IPS-NIHi11 (cell line): ENCODE measurements at regions not wholly inside any gene's neighbourhood (a gene's known extent, or its start where the extent isn't known, plus 50 kb on each side); places are given as distances from the start of the nearest gene placed in this dataset.
A peak's percentile ranks its signal among the peaks of the same experiment; 100 is the strongest.
"Not testable (repeated sequence)": the region's sequence is repeated elsewhere in the genome, so short reads cannot be mapped to it uniquely, and the experiment has no call there.

Source experiments
- DNase-seq: peaks from one replicate; pipeline ENCODE4 v3.0.0; 2012; ENCODE audit warnings: mixed read lengths, low spot score

- DNase-seq: no peak
Measured at GRCh38 chr16:5979905-5980550, 882.4 kb upstream of the EEF2KMT start.

DNA sequence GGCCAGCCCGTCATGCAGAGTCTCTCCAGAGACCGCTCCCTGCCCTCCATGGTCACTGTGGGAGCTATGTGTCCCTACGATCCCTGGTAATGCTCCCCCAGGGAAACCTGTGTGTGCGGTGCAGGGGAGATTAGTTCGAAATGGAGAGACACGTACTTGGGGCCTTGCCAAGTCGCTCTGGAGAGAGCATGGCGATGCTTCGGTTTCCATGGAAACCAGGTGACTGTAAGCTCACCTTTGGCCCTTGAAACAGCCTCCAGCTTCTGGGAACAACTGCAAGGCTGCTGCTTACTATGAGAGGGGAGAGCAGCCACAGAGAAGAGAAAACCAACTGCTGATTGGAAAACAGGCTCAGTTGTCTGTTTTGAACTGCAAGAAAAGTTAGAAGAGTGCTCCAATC lies 879.7 kb upstream of the EEF2KMT start:
- no peak for DNase-seq

DNA sequence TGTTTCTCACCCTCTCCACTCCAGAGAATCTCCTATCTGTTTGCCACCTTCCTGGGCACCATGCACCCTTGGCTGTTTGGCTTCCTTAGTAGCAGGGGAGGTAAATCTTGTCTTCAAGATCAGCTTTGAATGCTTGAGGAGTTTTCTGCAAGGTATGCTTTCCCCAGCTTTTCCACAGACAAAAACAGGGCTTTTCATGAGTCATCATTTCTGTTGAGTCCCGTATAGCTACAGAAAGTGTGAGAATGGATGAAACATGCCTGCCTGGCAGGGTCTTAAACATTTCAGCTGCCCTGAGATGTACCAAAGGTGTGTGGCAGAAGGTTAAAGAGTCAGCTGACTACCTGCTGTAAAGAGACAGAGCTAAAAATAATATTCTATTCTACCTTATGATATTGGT lies 875.2 kb upstream of the EEF2KMT start:
- DNase-seq: no peak

GRCh38 chr16:5971924-5972323 lies 874.3 kb upstream of the EEF2KMT start:
- no peak for DNase-seq

DNA sequence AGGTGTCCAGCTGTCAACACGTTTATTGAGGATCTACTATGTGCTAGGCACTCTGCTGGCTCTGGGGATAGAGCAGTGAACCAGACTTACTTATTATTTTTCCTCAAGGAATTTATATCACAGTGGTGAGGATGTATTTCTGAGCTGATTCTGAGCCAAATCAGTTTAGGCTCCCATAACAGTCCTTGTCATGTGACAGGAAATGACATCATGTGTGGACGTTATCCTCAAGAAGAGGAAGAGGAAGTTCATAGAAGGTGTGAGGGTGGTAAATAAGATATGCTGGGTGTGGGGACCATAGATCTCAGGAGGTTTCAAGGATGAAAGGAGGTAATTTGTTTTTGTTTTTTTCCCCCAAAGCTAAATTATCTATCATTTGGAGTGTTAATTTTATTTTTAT lies 873.5 kb upstream of the EEF2KMT start:
- DNase-seq: no peak

- no peak for DNase-seq
Measured at GRCh38 chr16:5966004-5966403, 868.4 kb upstream of the EEF2KMT start.

- no peak for DNase-seq
Measured at GRCh38 chr16:5965321-5965720, 867.7 kb upstream of the EEF2KMT start.

DNA sequence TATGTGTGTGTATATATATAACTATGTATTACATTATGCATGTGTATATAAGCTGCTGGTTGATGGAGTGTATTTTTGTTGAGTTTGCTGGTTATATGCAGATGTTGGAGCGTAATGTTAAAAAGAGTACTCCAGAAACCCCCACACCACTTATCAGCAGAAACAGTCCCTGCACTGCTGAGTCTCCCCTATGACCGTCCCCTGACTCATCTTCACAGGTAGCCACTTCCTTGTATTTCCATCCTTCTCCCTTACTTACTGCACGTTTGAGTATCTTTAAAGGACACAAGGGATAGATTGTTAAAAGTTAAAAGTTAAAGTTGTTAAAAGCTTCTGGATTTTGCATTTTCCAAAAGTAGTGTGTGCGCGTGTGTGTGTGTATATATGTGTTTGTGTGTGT lies 853.9 kb upstream of the EEF2KMT start:
- DNase-seq: no peak

GRCh38 chr16:5944971-5945370 lies 847.4 kb upstream of the EEF2KMT start:
- DNase-seq: no peak

- DNase-seq: no peak
Measured at GRCh38 chr16:5938607-5939006, 841.0 kb upstream of the EEF2KMT start.

GRCh38 chr16:5932906-5933305 lies 835.3 kb upstream of the EEF2KMT start:
- DNase-seq: no peak

GRCh38 chr16:5928476-5929065 lies 831.0 kb upstream of the EEF2KMT start:
- peak; percentile 56 for DNase-seq

DNA sequence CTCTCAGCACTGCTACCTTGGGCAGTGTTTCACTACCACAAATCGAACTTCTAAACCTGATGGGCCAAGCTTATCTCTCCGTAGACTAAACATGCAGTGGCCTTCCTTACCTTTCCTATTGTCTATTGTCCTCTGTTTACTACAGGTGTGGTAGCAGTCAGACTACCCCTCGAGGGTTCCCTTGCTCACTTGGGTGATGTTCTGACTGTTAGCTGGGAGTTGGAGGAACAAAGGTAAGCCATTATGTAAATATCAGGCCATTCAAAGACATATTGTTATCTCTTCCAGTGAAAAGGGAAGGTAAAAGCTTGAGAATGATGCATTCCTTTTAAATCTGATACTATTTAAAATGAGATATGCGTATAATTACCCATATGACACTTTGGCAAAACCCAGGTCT lies 828.3 kb upstream of the EEF2KMT start:
- DNase-seq: peak; percentile 18

- no peak for DNase-seq
Measured at GRCh38 chr16:5922686-5923085, 825.1 kb upstream of the EEF2KMT start.

DNA sequence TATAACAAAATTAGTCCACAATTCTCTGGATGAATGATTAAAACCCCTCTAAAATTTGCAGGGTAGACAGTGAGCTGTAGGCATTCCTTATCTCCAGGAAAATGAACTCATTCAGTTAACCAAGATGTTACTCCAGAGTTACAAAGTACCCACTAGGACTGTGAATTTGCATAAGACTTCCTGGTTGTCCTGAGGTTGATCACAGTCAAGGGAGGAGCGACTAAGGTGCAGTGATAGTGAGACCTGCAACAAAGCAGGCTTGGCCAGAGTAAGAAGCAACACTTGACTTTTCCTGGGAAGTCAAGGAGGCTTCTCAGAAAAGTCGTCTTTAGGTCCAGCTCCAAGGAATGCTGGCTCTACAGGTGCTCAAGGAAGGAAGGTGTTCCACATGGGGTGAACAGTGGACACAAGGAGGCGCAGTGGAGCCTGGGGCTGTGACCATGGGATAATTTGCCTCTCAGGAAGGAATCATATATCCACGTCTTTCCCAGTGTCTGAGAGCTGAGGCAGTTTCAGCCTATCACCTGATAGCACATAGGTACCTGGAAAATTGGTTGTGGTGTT lies 821.1 kb upstream of the EEF2KMT start:
- DNase-seq: peak; percentile 52

DNA sequence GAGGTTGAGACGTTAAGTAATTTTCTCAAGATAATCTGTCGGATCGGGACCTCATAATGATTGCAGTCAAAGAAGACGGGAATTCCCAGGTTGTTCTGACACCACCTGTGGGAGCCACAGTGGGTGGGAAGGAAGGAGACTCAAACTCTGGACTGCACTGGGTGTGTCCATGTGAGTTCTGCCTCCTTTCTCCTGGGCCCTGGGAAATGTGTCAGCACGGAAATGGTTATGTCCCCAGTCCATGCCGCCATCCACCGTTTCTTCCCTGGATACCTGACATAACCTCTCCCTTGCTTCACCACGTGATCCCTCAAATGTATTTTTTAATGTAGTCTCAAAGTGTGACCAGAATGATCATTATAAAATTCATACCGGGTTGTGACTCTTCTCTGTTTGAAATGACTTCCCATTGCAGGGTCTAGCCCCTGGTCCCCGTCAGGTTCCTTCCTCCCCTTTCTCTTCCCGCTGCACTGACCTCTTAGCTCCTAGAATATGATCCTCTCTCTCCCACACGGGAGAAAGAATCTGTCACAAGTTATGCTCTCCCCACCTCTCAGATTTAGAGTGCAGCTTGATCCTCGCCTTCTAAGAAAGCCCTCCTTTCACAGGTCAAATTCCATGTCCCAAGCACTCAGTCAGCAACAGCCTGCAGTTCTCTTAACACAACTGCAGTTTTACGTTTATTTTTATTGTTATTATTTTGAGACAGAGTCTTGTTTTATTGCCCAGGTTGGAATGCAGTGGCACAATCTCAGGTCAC lies 820.0 kb upstream of the EEF2KMT start:
- DNase-seq: no peak

DNA sequence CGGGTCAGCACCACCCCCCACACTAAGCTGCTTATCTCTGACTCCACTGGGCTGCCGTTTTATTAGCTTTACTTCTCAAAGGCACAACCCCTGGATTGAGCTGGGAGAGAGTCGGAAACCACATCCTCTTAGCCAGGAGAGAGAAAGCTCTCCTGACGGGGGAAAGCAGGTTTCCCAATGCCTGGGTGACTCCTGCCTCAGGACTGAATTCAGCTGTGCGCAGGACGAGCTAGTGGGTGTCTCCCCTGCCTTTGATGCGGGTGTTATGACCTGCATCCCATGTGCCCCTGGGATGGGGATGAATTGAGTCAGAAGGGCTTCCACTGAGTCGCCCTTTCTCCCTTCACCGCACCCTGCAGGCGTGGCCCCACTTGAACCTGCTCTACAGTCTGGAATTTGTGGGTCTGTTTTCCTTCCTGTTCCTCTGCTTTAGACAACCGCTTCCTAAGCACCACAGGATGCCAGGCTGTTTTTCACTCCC lies 819.2 kb upstream of the EEF2KMT start:
- DNase-seq: peak; percentile 37

- DNase-seq: no peak
Measured at GRCh38 chr16:5911241-5911640, 813.6 kb upstream of the EEF2KMT start.

DNA sequence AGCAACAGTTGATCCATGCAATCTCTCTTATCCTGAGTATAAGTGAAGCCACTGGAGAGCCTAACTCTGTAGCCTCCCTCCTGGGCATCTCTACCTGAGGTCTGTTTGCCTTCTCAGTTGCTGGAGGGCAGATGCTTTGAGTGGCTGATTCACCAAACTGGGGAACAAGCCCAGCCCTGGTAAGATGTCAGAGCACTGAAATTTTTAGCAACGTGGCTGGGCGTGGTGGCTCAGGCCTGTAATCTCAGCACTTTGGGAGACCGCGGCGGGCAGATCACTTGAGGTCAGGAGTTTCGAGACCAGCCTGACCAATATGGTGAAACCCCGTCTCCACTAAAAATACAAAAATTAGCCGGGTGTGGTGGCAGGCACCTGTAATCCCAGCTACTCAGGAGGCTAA lies 812.0 kb upstream of the EEF2KMT start:
- DNase-seq: not testable (repeated sequence)

DNA sequence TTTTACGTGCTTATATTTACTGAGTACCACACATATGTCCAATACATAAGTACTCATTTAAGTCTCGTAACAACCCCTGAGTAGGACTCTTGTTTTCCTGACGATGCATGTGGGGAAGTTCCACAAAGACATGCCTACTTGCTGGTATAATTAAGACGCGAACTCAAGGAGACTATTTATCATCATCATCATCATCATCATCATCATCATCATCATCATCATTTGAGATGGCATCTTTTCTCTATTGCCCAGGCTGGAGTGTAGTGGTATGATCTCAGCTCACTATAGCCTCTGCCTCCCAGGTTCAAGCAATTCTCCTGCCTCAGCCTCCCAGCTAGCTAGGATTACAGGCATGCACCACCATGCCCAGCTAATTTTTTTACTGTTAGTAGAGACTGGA lies 809.9 kb upstream of the EEF2KMT start:
- DNase-seq: no peak

- no peak for DNase-seq
Measured at GRCh38 chr16:5906351-5906750, 808.8 kb upstream of the EEF2KMT start.

DNA sequence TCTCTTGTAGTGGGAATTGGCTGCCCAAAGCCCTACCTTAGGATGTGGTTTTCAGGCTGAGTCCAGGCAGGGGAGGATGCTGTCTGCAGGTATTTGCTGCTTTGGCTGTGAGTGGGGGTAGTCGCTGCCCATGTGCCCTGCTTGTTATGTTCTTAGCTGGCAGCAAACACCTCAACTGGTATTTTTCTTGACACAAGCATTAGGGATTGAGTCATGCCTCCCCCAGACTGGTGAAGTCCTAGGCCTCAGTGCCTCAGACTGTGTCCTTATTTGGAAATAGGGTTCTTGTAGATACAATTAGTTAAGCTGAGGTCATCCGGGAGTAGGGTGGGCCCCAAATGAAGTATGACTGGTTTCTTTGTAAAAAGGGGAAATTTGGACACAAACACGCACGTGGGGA lies 808.3 kb upstream of the EEF2KMT start:
- DNase-seq: no peak

DNA sequence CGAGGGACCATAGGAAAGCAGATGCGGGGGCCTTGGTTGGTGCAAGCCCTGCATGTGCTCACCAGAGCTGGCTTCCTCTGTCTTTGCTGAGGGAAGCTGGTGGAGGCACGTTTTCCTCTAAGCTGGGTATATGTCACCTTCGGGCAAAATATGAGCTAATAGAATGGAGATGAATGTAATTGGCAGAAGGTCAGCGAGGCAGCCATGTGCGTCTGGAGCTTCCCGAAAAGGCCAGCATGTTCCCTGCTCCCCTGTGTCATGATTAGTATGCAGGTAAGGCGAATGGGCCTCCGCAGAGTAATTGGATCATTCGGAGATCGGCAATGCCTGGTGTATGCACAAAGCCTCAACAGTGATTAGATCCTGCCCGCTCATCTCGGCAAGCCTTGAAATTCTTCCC lies 806.2 kb upstream of the EEF2KMT start:
- no peak for DNase-seq
